ENCODE measurements at regions not wholly inside any gene's neighbourhood (a gene's known extent, or its start where the extent isn't known, plus 50 kb on each side); places are given as distances from the start of the nearest gene placed in this dataset.

DNA sequence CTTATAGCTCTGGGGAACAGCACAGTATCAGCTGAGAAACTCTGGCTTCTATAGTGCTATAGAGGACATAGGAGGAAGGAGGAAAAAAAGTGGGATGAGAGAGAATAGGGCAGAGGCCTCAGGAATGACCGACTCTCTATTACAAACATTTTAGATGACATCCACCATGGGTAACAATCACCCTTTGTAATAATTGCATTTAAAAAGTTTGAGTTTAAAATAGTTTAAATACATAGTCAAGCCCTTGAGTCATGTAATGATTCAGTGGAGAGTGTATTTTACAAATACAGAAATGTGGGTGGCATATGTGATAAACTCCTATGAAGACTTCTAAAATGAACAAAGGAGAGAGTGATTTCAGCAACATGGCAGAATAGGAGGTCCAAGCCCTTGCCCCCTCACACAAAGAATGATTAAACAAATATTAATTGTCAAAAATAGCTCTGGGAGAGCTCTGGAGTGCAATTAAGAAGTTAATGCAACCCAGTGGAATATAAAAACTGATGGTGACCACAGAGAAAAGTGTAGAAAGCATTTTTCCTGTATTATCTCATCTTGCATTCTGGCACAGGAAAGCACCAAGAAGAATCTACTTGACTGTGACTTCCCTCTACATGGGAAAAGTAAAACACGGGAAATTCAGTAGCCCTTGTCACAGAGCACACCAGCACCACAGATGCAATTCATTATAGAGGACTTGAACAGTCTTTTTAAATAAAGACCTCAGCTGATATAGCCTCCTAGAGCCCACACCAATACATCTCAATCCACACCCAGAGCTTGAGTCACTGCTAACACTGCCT, 569.0 kb upstream of the SORCS1 start:
- DNase-seq, result no peak

DNA sequence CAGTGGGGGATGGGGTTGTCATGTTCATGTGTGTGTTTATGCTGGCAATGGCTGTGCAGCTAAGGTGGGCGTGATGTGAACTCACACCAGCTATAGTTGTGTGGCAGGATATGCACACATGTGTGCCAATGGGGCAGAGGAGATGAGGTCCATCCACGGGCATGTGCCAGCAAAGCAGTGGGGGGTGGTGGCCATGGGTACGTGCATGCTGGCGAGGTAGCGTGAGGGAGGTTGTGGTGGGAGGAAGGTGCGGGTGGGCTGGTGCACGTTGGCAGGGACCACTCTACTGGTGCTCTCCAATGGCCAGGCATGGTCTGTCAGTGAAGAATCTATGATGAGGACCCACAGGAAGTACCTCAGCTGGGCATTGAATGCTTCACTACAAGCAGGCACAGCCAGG, 567.5 kb upstream of the SORCS1 start:
- no peak for DNase-seq

DNA sequence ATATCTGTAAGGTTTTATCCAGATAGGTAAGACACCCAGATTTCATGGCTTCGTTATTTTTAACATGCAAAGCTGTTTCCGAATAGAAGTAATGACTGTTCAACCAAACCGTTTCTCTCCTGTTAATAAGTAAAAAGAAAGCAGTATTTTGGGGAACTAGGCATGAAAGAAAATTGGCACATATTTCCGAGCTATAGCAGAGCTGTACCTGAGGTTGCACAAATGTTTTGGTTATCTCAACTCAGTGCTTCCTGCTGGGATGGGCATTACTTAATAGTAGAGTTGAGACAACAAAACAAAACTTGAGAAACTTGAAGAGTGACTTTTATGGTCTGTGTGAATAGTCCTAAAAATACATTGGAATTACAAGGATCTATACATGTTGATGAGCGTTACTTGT, 564.3 kb upstream of the SORCS1 start:
- DNase-seq, result no peak

DNA sequence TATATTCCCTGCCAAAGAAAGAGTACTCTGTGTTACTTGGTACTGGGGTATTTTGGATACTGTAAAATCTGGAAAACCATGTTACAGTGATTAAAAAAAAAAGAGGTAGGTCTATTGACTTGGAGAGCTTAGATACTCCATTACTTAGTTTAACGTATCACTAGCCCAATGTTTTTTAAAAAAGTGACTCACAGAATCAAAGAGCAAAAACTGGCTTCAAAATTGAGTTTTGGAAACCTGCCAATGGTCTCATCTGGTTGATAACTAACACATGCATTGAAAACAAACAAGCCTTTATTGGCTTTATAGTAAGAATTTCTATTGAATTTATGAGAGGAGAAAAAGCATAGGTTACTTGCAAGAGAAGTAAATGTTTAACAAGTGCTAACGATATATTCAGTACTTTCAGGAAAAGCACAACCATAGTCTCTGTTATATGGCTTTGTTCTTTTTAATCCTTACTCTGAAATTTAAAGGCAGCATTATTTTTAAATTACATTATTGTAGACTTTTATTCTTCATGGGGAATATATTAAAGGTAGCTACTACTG, 563.3 kb upstream of the SORCS1 start:
- no peak for DNase-seq

DNA sequence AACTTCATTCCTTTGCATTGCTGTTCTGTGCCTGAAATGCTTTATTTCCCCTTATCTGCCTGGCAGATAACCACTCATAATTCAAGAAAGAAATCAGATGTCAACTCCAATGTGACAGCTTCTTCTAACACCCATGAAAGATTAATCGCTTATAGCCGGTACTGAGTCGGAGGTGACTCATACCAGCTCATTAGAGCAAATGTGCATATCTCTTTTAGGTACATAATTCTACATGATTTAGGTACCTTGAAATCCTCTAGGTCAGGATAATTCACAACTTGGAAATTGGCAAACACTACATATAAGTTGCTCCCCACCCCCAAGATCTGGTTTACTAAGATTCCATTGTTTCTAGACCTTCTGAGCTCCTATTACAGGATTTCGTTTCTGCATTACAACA, 554.4 kb upstream of the SORCS1 start:
- DNase-seq, result no peak

DNA sequence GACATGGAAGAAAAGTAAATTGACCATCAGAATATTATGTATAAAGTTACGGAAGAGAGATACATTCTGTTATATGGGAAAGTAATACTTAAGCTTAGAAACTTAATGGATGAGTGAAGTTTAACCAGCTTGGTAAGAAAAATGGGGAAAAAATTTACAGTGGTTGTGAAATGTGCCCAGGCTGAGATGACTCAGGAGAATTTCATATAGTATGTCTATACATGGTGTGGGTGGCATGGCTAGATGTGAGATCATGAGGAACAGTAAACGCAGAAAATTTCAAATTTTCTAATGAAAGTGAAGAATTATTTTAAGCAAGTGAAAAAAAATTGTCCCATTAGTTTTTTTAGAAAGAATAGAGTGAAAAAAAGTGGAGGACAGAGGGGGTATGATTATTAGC, 552.5 kb upstream of the SORCS1 start:
- no peak for DNase-seq

DNA sequence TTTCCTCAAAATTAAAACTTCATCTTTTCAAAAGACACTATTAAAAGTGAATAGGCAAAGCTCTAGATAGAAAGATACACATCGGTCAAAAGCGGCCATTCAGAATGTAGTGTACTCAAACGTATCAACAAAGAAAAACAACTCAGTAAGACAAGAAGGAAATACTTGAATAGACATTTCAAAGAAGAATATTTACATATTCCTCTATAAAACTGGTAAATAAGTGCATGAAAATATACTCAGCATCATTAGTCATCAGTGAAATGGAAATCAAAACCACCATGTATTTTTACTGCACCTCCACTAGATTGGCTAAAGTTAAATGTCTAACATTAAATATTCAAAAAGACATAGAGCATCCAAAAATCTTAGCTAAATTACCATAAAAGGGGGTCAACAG, 551.1 kb upstream of the SORCS1 start:
- no peak for DNase-seq

DNA sequence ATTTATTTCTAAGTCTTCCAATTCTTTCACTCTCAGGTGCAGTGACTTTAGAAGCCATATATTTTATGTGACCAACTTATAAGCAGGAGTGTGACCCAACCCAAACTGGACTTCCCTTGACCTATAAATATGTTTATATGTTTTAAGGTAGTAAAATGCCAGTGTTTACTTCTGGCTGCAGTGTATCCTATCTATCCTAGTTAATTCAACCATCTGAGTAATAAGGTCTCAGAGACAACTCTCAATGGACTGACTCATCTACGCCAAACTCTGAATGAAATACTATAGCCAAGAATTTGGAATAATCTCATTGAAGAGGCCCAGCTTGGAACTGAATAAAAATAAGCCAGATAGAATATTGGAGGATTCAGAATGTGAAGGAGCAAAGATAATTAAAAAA, 544.5 kb upstream of the SORCS1 start:
- DNase-seq, result no peak

DNA sequence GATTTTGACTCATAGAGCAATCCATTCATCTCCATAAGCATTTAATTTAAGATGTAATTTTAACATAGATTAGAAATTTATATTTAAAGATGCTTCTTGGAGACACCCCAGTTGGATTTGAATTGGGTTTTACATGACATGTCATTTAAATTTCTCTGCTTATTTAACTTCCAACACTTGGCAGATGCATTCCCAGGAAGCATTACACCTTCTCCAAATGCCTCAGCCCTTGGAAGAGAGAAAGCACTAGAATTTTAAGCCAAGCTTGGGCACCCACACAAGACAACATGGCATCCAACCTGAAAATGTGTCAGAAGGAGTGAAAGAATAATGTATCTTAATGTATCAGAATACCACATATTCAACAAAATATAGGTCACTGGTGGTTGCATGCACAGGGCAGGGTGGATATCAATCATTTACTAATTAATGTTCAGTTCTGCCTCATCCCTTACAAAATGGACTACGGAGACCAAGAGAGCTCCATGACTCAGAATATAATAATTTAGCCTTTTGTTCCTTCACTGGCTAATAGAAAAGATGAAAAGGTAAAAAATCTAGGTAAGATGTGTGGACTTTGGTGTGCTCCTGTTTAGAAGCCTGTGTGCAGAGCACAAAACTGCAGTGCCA, 541.7 kb upstream of the SORCS1 start:
- no peak for DNase-seq

DNA sequence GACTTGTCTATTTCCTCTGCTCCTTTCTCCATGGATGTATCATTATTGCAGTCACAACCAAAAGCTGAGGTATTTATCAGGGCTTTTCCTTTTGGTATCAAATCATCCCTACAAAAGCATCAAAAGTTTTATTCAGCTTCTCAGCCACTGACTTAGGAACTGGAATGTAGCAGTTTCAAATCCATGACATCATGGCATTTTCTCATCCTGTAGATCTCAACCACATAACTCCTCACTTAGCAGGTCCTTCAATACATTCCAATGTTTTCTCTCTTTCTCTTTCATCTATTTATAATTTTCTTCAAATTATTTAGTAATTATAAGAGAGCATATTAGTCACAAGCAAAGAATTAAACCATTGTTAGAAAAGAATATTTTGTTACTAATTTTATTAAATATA, 537.4 kb upstream of the SORCS1 start:
- DNase-seq, result no peak

DNA sequence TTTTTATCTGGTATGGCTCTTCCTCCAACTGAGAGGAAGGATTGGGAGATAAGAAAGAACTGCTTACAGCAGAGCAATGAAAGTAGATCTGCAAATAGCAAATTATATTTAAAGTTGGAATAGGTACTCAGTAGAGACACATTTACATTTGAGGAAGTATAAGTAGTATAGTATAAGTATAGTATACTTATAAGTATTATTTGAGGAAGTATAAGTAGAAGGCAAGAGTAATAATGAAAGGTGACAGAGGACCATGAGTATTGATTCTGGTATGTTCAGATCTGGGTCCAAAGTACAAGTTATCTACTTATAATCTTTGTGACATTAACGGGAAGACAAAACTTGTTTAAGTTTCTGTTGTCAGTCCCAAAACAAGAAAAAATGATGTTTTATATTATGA, 527.6 kb upstream of the SORCS1 start:
- DNase-seq, result no peak

DNA sequence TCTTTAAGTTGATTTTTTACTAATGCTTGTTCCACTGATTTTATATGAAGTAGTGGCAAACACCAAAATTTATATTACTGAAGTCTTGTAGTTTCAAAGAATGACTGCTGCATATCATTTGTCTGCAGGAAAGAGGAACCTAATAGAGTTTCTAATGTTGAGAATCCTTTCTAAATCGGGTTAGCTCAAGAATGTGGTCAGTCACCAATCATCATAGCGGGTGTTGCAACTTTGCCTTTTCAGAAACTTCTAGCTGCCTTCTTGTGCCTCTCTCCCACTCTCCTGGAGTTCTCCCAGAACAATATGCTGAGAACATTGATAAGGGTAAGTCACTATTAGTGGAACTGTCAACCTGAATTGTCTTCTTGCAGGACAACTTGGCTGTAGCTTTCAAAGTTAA, 524.8 kb upstream of the SORCS1 start:
- no peak for DNase-seq

DNA sequence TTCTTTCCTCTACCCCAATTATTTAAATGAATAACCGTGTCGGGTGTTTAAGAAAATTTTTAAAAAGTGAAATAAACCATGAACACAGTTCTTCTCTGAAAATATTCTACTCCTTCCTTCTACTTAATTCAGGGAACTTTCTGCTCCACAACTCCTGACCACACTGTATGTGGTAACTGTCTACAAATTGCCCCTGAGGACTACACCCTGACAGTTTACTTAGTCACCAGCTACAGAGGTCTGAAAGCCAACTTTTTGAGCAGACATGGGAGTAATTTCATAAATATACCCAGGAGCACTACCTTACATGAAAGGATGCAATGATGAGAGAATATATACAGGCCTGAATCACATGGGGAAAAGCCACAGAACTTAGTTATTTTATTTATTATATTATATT, 523.2 kb upstream of the SORCS1 start:
- no peak for DNase-seq

DNA sequence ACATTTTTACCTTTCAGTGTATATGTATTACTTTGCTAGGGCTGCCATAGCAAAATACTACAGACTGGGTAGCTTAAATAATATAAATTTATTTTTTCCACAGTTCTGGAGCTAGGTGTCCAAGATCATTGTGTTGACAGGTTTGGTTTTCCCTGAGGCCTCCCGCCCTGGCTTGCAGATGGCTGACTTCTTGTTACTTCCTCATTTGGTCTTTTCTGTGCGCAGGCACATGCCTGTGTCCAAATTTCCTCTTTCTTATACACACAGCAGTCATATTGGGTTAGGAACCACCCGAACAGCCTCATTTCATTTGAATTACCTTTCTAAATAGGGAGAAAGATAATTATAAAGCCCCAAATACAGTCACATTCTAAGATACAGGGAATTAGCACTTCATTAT, 521.6 kb upstream of the SORCS1 start:
- DNase-seq, result no peak

DNA sequence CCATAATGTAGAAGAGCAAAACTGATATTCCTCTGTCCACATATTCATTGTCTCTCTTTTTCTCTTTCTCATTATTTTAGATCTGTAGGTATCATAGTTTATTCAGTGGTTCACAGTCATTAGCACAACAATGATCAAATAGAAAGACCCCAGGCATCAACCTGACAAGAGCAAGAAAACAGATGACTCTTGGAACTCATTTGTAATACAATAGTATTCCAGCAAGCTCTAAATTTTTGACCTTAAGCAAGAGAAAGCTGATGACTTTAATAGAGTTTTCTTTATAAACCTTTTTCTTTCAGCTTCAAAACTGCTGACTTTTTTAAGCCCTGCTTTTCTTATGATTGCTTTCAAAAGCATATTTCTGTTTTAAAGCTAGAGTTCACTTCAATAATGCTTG, 507.5 kb upstream of the SORCS1 start:
- no peak for DNase-seq

DNA sequence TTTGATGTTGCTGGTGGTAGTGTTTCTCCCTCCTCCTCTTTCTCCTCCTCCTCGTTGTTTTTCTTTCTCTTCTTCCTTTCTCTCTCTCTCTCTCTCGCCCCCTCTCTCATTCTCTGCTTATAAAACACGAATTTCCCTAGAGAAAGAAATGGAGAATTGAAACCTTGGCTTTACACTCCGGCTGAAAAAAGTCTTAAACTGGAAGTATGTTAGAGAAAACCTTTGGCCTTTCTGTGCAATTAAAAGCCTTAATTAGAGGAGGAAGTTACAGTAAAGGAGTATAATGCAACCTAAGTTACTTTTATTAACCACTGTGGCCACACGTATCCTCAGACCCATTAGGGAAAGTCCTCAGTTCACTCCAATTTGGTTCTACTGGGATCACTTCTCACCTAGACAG, 501.7 kb upstream of the SORCS1 start:
- no peak for DNase-seq

DNA sequence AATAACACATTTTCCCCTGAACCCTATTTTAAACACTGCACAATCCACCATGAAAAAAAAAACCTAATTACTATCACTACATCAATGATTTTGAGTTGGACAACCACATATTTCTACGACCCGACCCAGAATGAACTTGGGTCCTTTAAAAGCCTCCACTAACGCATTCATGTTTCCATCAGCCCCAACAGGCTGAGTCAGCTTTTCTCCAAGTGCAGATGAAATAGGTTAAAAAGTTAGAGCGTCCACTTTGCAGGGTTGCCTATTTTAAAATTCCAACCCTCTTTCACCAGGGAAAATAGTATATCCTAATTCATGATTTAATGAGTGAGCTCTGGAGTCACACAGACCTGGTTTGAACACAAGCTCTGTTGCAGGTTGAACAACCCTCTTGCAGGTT, 501.0 kb upstream of the SORCS1 start:
- no peak for DNase-seq

DNA sequence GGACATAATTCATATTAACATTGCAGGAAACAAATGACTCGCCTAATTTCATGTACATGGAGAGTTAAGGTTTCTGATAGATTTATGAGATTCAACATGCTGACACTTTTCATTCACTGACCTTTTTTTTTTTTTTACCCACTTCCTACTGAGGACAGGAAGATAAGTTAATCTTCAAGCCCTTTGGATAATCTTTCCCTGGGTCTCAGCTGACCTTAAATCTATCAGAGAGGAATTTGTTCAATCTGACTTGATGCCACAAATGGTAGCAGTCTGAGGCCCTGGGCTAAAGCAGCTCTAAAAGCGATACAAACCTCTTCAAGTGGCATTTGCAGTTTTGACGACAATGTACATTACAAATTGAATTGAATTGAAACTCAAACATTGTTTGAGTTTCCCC, 493.3 kb upstream of the SORCS1 start:
- no peak for DNase-seq

DNA sequence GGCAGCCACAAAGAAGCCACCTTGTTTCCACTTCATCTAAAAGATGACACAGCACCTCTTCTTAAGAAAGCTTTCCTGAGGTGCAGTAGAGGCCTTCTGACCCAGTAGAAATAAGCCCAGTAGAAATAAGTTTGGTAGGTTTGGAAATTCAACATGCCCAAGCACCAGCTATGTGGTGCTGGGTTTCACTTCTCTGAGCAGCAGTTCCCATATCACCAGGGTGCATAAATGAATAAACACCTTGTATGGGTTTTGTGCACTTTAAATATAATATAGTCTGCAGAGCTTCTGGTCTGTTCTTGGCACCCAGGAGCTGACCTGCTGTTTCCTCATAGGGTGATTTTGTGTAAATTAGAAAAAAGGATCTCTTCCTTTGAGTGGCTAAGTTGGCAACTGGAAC, 492.4 kb upstream of the SORCS1 start:
- DNase-seq, result no peak

DNA sequence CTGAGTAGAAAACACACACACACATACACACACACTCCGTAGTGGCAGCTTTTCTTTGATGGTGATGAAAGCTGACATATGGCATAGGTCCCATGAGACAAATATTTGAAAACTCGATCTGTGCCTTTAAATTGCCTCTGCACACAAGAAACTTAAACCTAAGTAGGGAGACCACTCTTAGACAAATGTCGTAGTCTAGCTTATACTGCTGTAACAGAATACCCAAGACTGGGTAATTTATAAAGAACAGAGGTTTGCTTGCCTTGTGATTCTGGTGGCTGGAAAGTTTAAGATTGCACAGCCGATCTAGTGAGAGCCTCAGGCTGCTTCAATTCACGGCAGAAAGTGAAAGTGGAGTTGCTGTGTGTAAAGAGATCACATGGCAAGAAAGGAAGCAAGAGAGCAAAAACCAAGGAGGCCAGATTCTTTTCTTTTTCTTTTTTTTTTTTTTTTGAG, 489.4 kb upstream of the SORCS1 start:
- DNase-seq, result no peak

DNA sequence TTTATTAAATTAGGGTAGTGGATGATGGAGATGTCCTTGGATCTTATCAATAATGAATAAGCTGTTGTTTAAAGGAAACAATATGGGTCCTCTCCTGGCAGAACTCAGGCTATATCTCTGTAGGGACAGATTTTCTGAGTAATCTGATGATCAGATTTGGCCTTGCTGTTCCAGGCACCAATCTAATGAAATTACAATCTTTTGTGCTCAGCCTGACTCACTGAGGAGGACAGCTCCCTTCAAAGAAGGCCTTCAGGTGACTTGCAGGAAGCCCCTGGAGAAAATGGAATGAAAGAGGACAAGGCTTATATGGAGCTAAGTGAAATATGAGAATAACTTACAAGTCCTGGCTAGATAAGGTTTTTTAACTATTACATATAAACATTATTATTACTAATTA, 486.4 kb upstream of the SORCS1 start:
- no peak for DNase-seq

DNA sequence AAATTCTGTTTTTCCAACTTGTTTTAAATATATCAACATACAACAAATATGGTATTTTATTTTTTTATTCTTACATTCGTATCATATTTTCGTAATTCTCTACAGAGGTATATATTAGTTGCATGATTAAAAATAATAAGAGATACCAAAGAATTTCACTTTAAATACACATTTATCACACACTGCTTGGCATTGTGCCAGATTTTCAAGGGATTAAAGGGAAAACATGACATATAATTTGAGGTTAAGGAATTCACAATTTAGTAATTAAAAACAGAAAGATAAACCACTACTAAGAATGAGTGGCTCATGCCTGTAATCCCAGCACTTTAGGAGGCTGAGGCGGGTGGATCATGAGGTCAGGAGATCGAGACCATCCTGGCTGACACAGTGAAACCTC, 484.7 kb upstream of the SORCS1 start:
- DNase-seq, result no peak

DNA sequence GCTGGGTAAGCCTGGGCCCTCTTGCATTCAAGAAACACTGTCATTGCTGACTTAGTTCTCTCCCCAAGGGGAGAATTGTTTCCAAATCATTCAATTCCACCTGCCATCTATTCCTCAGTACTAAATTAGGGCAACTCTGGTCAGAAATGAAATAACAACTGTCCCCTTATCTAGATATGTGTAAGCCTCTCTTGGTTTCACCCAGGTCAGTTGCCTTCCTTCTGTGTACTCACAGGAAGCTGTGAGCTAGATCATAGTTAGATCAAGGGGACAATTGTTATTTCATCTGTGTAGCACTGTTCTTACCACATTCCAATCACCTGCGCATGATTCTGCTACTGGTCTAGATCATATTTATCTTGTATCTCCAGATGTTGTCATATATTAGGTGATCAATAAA, 483.0 kb upstream of the SORCS1 start:
- no peak for DNase-seq

DNA sequence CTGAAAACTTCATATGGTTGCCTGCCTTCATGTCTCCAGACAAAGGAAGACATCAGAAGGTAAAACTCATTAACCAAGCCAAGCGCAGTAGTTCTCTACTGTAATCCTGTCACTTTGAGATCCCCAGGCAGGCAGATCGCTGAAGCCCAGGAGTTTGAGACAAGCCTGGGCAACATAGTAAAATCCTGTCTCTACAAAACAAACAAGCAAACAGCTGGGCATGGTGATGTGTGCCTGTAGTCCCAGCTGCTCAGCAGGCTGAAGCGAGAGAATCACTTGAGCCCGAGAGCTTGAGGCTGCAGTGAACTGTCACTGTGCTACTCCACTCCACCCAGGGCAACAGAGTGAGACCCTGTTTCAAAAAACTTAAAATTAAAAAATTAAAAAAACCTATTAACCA, 467.4 kb upstream of the SORCS1 start:
- no peak for DNase-seq

DNA sequence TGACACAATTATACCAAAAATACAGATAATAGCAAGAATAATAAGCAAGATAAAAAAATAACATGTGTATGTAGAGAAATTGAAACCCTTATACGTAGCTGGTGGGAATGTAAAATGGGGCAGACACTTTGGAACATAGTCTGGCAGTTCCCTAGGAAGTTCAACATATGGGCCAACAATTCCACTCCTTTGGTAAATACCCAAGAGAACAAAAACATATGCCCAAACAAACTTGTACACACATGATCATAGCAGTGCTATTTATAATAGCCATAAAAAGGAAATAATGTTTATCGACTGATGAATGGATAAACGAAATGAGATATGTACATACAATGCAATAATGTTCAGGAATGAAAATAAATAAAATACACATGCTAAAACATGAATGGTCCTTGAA, 462.4 kb upstream of the SORCS1 start:
- no peak for DNase-seq

Measured in islet precursor cell (in vitro differentiated cells).